ENCODE measurements at regions not wholly inside any gene's neighbourhood (a gene's known extent, or its start where the extent isn't known, plus 50 kb on each side); places are given as distances from the start of the nearest gene placed in this dataset.

DNA sequence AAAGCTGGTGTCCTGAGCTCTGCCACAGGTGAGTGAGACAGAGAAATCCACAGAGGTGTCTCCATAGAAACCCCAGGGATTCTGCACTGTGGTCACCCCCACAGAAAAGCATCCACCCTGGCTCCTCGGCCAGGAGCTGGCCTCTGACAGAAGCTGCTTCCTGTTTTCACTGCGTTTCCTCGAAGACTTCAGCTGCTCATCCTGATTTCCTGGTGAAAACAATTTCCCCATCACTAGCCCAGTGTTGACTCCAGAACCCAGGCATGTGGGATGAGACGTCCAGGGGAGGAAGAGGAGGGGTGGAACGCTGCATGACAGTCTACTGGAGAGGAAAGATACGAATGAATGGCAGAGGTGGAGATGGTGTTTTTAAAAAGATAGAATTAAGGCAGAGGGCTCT is 60.3 kb upstream of the GPR45 start:
- H3K27ac ChIP-seq = no peak overlapping the region
- WGBS, 4 donors = 29 to 43% (median 32%) methylated on average over 6 of the region's 6 CpGs
- no peaks in the 10 kb centered on the region for H3K36me3 ChIP-seq
- H3K4me1 ChIP-seq = peaks cover 0 to 5% (median 0%) of the 10 kb centered on the region in 12 donors
- no peak for TF ChIP-seq POLR2A (IDR thresholded peaks at IDR 0.05)
- TF ChIP-seq, protein P1, sequence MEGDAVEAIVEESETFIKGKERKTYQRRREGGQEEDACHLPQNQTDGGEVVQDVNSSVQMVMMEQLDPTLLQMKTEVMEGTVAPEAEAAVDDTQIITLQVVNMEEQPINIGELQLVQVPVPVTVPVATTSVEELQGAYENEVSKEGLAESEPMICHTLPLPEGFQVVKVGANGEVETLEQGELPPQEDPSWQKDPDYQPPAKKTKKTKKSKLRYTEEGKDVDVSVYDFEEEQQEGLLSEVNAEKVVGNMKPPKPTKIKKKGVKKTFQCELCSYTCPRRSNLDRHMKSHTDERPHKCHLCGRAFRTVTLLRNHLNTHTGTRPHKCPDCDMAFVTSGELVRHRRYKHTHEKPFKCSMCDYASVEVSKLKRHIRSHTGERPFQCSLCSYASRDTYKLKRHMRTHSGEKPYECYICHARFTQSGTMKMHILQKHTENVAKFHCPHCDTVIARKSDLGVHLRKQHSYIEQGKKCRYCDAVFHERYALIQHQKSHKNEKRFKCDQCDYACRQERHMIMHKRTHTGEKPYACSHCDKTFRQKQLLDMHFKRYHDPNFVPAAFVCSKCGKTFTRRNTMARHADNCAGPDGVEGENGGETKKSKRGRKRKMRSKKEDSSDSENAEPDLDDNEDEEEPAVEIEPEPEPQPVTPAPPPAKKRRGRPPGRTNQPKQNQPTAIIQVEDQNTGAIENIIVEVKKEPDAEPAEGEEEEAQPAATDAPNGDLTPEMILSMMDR (IDR thresholded peaks at IDR 0.05) = no peak
- H3K27me3 ChIP-seq = peaks cover 0 to 34% (median 9%) of the 10 kb centered on the region in 9 donors
- H3K9me3 ChIP-seq = no peaks in the 10 kb centered on the region
- H3K4me3 ChIP-seq = no peak overlapping the region
- DNase-seq (no peak), ATAC-seq (no peak)
- intact Hi-C loops (cut with DNase I) = no loop called here

DNA sequence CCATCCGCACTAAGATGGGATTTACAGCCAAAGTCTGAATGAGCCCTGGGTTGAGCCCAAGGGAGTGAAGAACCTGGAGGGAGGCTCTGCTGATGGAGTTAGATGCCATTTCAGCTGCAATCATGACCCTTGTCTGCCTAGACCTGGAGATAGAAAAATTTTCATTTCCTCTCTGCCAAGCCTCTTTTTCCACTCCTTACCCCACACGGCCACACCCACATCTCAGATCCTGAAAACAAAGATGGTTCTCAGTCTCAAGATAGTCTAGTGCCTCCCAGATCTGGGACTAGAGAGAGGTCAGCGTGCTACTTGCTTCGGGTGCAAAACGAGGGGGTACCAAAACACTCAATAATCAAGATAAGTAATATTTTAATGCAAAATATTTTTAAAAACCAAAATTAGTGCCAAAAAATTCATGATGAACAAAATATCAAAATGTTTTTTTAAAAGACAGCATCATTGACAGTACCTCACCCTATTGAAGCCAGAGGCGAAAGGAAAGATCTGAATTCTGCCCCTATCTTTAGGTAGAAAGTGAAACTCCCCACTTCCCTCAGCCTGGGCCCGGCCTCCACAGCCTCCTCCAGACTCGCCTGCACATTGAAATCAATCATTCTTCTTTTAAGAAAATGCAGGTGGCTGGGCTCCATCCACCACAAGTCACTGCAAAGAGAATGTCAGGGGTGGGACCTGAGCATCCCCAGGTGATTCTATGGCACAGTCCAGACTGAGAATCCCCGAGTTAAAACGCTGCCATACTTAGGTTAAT is 57.8 kb upstream of the GPR45 start:
- TF ChIP-seq, protein P1 (IDR thresholded peaks at IDR 0.05) = no peak
- TF ChIP-seq POLR2A (IDR thresholded peaks at IDR 0.05) = no peak
- WGBS, 4 donors = 82 to 90% (median 85%) methylated on average over 10 of the region's 10 CpGs
- DNase-seq = no peak

DNA sequence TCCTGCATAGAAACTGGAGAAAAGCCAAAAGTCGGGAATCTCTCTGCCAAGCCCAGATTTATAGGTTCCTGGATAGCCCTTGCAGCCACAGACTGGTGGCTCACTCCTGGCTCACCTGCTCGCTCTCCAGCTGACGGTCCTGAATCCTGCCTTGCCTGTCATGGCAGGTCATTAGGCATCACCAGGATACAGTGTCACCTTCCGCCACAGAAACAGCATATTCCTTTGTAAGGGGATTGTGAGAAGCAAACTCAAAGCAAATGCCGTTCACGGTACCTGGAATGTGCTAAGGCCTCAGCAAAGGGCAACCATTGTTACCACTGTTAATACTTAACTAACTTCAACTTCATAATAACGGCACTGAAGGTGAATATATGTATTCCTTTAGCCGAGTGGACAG is 57.1 kb upstream of the GPR45 start:
- Histone ChIP-seq H3K9me3 (no peaks in the 10 kb centered on the region), H3K27ac (no peak overlapping the region), H3K27me3 (peaks cover 0 to 21% (median 0%) of the 10 kb centered on the region in 9 donors), H3K4me3 (no peak overlapping the region), H3K36me3 (no peaks in the 10 kb centered on the region), H3K4me1 (peaks cover 0 to 5% (median 0%) of the 10 kb centered on the region in 12 donors)
- WGBS, 4 donors = 83 to 88% (median 86%) methylated on average over 8 of the region's 8 CpGs
- DNase-seq = no peak
- intact Hi-C loops (cut with DNase I) = no loop called here
- no peak for ATAC-seq
- no peak for TF ChIP-seq POLR2A (IDR thresholded peaks at IDR 0.05)
- TF ChIP-seq, protein P1 (IDR thresholded peaks at IDR 0.05) = no peak

More for the DNA sequence above, 57.8 kb upstream of the GPR45 start:
- intact Hi-C loops (cut with DNase I) = no loop called here
- Histone ChIP-seq H3K27ac (no peak overlapping the region), H3K9me3 (no peaks in the 10 kb centered on the region), H3K36me3 (no peaks in the 10 kb centered on the region), H3K27me3 (peaks cover 0 to 21% (median 0%) of the 10 kb centered on the region in 9 donors), H3K4me3 (no peak overlapping the region), H3K4me1 (peaks cover 0 to 5% (median 0%) of the 10 kb centered on the region in 12 donors)
- ATAC-seq = no peak

DNA sequence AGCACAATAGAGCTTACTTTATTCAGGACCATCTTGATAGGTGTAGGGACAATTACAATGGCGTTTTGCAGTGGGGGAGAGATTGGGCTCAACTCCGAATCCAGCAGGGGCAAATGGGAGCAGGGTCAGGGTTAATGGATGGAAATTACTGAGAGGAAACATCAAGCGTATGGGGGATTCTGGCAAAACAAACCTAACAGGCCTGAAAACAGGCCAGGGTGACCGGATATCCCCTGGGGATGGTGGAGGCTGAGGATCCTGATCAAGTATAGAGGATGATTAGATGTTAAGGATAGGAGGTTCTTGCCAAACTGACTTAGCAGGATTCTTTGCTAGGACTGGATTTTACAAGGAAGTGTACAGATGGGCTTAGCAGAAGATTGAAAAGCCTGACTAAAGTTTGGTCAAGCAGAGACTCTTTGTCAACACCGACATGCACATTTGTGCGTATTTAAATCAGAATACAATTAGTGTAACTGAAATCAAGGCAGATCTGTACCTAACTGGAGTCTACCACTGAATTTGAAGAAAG is 54.5 kb upstream of the GPR45 start:
- Histone ChIP-seq H3K9me3 (no peaks in the 10 kb centered on the region), H3K27me3 (peaks cover 0 to 18% (median 4%) of the 10 kb centered on the region in 9 donors), H3K36me3 (no peaks in the 10 kb centered on the region), H3K4me3 (no peak overlapping the region), H3K4me1 (no peaks in the 10 kb centered on the region), H3K27ac (no peak overlapping the region)
- DNase-seq = no peak
- WGBS, 4 donors = 54 to 71% (median 63%) methylated on average over 6 of the region's 6 CpGs
- TF ChIP-seq, protein P1 (IDR thresholded peaks at IDR 0.05) = no peak
- TF ChIP-seq POLR2A (IDR thresholded peaks at IDR 0.05) = no peak
- no peak for ATAC-seq
- intact Hi-C loops (cut with DNase I) = no loop called here

Measured in heart left ventricle (tissue), 16 donors.